A549 (cell line): ENCODE measurements at regions not wholly inside any gene's neighbourhood (a gene's known extent, or its start where the extent isn't known, plus 50 kb on each side); places are given as distances from the start of the nearest gene placed in this dataset.
"Not testable (repeated sequence)": the region's sequence is repeated elsewhere in the genome, so short reads cannot be mapped to it uniquely, and the experiment has no call there.

Experiments used
- ATAC-seq, 2 experiments: fragments of 200-7000 bp in 1 of 2; fragments of >200 bp in 1 of 2; cut with Nextera tagmentation in 1 of 2; cut with Tn5 transposase in 1 of 2; 3 replicates each; pipeline versions ENCODE4 v1.8.0 to v1.9.1; 2018 to 2020; ENCODE audit warnings: mild to moderate bottlenecking in 1 of 2, moderate library complexity in 1 of 2
- CTCF ChIA-PET: fragments of 300-600 bp; sonication (Branson Sonifier 250); formaldehyde crosslinking; extraction: SDS; loops from one replicate; lab custom pipeline; 2021; ENCODE audit warnings: antibody characterized with exemption, inconsistent platforms; lab: Yijun Ruan, JAX
- POLR2A ChIA-PET: fragments of 350-600 bp; formaldehyde crosslinking; extraction: SDS; loops from one replicate; lab custom pipeline; 2021; ENCODE audit warnings: antibody characterized with exemption, inconsistent platforms; lab: Yijun Ruan, JAX
- DNase-seq, 2 experiments: peaks; one replicate each; pipeline versions ENCODE4 v3.0.0 to v3.0.0-alpha.2; 2011 to 2016; ENCODE audit warnings: low read depth in 1 of 2, low spot score in 1 of 2
- FAIRE-seq: peaks from 2 replicates; lab custom pipeline; 2011; peaks lifted over from hg19 to GRCh38; lab: Jason Lieb, UNC
- H3K27ac ChIP-seq, 2 experiments: fragments of >200 bp; sonication (Bioruptor Twin); formaldehyde crosslinking; 3 replicates each; pipeline ENCODE4 v1.5.1; 2016 to 2017
- H3K4me1 ChIP-seq: fragments of >200 bp; sonication (Bioruptor Twin); formaldehyde crosslinking; 3 replicates; pipeline ENCODE4 v1.6.1; 2016
- H3K4me2 ChIP-seq: fragments of >200 bp; sonication (Bioruptor Twin); formaldehyde crosslinking; 3 replicates; pipeline ENCODE4 v1.6.1; 2016
- H3K4me3 ChIP-seq: fragments of >200 bp; sonication (Bioruptor Twin); formaldehyde crosslinking; 3 replicates; pipeline ENCODE4 v1.5.1; 2016
- H3K9me3 ChIP-seq: fragments of >200 bp; sonication (Bioruptor Twin); formaldehyde crosslinking; 3 replicates; pipeline ENCODE4 v1.6.1; 2016
- CEBPB ChIP-seq, 2 experiments: fragments of >200 bp in 1 of 2; sonication (Bioruptor Twin) in 1 of 2; formaldehyde crosslinking in 1 of 2; IDR thresholded peaks; 2 replicates each; pipeline ENCODE4 v1.6.1; 2012 to 2016
- CHD4 ChIP-seq: fragments of 200-600 bp; sonication (generic); IDR thresholded peaks from 2 replicates; pipeline ENCODE4 v1.6.1; 2016; ENCODE audit warnings: antibody characterized with exemption, mild to moderate bottlenecking, borderline replicate concordance
- ESRRA ChIP-seq: fragments of 150-350 bp; IDR thresholded peaks from 2 replicates; pipeline ENCODE4 v1.6.1; 2014; ENCODE audit warnings: mild to moderate bottlenecking, low read length, borderline replicate concordance
- FOSL2 ChIP-seq, 2 experiments: fragments of 450-650 bp in 1 of 2; fragments of >200 bp in 1 of 2; sonication (Bioruptor Twin) in 1 of 2; formaldehyde crosslinking; IDR thresholded peaks; 2 replicates each; pipeline versions ENCODE4 v1.5.0 to v1.6.1; 2016 to 2020; ENCODE audit warnings: mild to moderate bottlenecking in 1 of 2, moderate library complexity in 1 of 2
- FOXS1 ChIP-seq: fragments of 250-450 bp; sonication (Bioruptor Pico); IDR thresholded peaks from 2 replicates; pipeline ENCODE4 v1.5.0; 2020; ENCODE audit warnings: mild to moderate bottlenecking, moderate library complexity
- GATA3 ChIP-seq: IDR thresholded peaks from 2 replicates; pipeline ENCODE4 v1.6.1; 2012; ENCODE audit warnings: borderline replicate concordance
- HDAC2 ChIP-seq: fragments of 200-600 bp; sonication (generic); IDR thresholded peaks from 2 replicates; pipeline ENCODE4 v1.6.1; 2016
- NFE2L2 ChIP-seq: fragments of 150-350 bp; conservative IDR thresholded peaks from 2 replicates; pipeline ENCODE4 v1.6.1; 2014; ENCODE audit warnings: low read length
- NPAS2 ChIP-seq: fragments of 250-450 bp; sonication (Bioruptor Pico); IDR thresholded peaks from 2 replicates; pipeline ENCODE4 v1.8.0; 2022; ENCODE audit warnings: mild to moderate bottlenecking, moderate library complexity, borderline replicate concordance
- POLR2A ChIP-seq: IDR thresholded peaks from 2 replicates; pipeline ENCODE4 v1.6.1; 2012; ENCODE audit warnings: mild to moderate bottlenecking, low read length
- RCOR1 ChIP-seq: fragments of 150-350 bp; IDR thresholded peaks from 2 replicates; pipeline ENCODE4 v1.6.1; 2014; ENCODE audit warnings: antibody characterized with exemption, low read length, low read depth
- RNF2 ChIP-seq: fragments of 200-600 bp; sonication (generic); IDR thresholded peaks from 2 replicates; pipeline ENCODE4 v1.6.1; 2016; ENCODE audit warnings: low read depth, mild to moderate bottlenecking, antibody characterized with exemption, moderate library complexity, borderline replicate concordance
- SMC3 ChIP-seq: fragments of >200 bp; sonication (Bioruptor Twin); formaldehyde crosslinking; IDR thresholded peaks from 3 replicates; pipeline ENCODE4 v1.6.1; 2018; ENCODE audit warnings: inconsistent platforms
- TP53 ChIP-seq: fragments of 250-450 bp; sonication (Bioruptor Pico); IDR thresholded peaks from 2 replicates; pipeline ENCODE4 v1.5.0; 2021; ENCODE audit warnings: mild to moderate bottlenecking, moderate library complexity
- ZC3H11A ChIP-seq: fragments of 450-650 bp; IDR thresholded peaks from 2 replicates; pipeline ENCODE4 v1.6.1; 2014; ENCODE audit warnings: antibody characterized with exemption, mild to moderate bottlenecking
- ZFP36 ChIP-seq: fragments of 450-650 bp; IDR thresholded peaks from 2 replicates; pipeline ENCODE4 v1.6.1; 2014; ENCODE audit warnings: borderline replicate concordance; ENCODE audit not compliant: partially characterized antibody
- WGBS: methylation state at CpG from one replicate; pipeline ENCODE4 v1.1.6; 2017; ENCODE audit errors: missing lambda C conversion rate; 5-methylcytosine and 5-hydroxymethylcytosine counted together
- TF ChIP-seq, protein P1 (sequence below): IDR thresholded peaks from 2 replicates; pipeline ENCODE4 v1.6.1; 2012
- TF ChIP-seq, protein P2 (sequence below): fragments of 250-450 bp; sonication (Bioruptor Pico); IDR thresholded peaks from 2 replicates; pipeline ENCODE4 v1.5.0; 2021; ENCODE audit warnings: mild to moderate bottlenecking, moderate library complexity, borderline replicate concordance
- TF ChIP-seq, protein P3 (sequence below): fragments of >200 bp; sonication (Bioruptor Twin); formaldehyde crosslinking; IDR thresholded peaks from 3 replicates; pipeline ENCODE4 v1.5.1; 2016
- TF ChIP-seq, protein P4 (sequence below): fragments of 450-650 bp; IDR thresholded peaks from 2 replicates; pipeline ENCODE4 v1.6.1; 2014; ENCODE audit warnings: antibody characterized with exemption

DNA sequence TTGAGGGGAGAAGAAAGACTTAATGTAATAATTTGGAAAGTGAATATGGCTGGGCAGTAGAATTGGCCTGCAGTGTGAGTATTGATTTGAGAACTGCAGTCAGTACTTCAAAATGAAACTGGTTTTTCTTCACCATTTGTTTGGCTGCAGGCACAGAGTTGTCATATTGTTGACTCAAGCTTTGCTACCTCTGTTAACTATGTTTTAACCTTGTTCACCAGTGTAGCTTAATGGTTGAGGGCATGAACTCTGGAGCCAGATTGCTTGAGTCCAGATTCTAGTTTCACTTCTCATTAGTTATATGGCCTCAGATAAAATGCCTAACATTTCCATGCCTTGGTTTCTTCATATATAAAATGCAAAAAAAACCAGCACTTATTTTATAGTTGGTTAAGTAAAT is 64.1 kb downstream of the CFAP44 start:
- H3K4me1 ChIP-seq: no peaks in the 10 kb centered on the region
- DNase-seq: no peak
- H3K4me2 ChIP-seq: no peak overlapping the region
- ChIA-PET CTCF (no interaction called here), POLR2A (no interaction called here)
- H3K9me3 ChIP-seq: no peaks in the 10 kb centered on the region
- H3K4me3 ChIP-seq: no peak overlapping the region
- FAIRE-seq: no peak
- H3K27ac ChIP-seq: no peak overlapping the region
- no peak for ATAC-seq
- TF ChIP-seq, protein P1, sequence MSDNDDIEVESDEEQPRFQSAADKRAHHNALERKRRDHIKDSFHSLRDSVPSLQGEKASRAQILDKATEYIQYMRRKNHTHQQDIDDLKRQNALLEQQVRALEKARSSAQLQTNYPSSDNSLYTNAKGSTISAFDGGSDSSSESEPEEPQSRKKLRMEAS: no peak

DNA sequence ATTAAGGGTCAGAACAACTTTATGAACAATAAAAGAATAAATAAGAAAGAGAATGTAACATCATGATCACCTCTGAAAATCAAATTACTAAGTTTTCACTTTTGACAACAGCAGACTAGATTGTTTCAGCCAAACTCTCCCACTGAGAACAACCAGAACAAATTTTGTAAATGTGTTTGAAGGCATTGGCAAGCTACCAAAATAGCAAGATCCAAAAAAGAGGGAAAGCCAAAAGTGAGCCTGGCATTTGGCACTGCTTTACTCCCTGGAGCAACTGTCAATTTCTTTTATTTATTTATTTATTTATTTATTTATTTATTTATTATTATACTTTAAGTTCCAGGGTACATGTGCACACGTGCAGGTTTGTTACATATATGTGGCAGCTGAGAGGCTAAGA is 67.2 kb downstream of the CFAP44 start:
- H3K9me3 ChIP-seq: no peaks in the 10 kb centered on the region
- no peak overlapping the region for H3K4me3 ChIP-seq
- 79% methylated on average over 1 of the region's 1 CpG for WGBS
- no peak overlapping the region for H3K4me2 ChIP-seq
- POLR2A ChIA-PET: no interaction called here
- H3K27ac ChIP-seq: no peak overlapping the region
- H3K4me1 ChIP-seq: no peaks in the 10 kb centered on the region
- ATAC-seq: no peak
- CTCF ChIA-PET: no interaction called here
- TF ChIP-seq ZC3H11A (peak; percentile 76), NPAS2 (no peak)
- no peak for FAIRE-seq
- DNase-seq: no peak

DNA sequence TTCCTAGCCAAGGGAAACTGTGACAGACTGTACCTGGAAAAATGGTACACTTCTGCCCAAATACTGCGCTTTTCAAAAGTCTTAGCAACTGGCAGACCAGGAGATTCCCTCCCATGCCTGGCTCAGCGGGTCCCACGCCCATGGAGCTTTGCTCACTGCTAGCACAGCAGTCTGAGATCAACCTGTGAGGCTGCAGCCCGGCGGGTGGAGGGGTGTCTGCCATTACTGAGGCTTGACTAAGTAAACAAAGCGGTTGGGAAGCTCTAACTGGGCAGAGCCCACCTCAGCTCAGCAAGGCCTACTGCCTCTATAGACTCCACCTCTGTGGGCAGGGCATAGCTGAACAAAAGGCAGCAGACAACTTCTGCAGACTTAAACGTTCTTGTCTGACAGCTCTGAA is 74.5 kb downstream of the CFAP44 start:
- FAIRE-seq, POLR2A ChIA-PET, H3K27ac ChIP-seq, H3K9me3 ChIP-seq, H3K4me2 ChIP-seq, H3K4me1 ChIP-seq, ATAC-seq, DNase-seq, H3K4me3 ChIP-seq: not testable (repeated sequence)
- 85% methylated on average over 7 of the region's 7 CpGs for WGBS
- CTCF ChIA-PET: interaction anchor here (1.4 kb wide), 1 partner anchor 38 kb away, joined by 3 read pairs; no protein-coding TSS in a partner anchor

DNA sequence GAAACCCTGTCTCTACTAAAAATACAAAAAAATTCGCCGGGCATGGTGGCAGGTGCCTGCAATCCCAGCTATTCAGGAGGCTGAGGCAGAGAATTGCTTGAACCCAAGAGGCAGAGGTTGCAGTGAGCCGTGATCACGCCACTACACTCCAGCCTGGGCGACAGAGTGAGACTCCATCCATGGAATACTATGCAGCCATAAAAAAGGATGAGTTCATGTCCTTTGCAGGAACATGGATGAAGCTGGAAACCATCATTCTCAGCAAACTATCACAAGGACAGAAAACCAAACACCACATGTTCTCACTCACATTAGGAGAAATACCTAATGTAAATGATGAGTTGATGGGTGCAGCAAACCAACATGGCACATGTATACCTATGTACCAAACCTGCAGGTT is 86.0 kb downstream of the CFAP44 start:
- CTCF ChIA-PET, POLR2A ChIA-PET, H3K4me3 ChIP-seq, H3K9me3 ChIP-seq, DNase-seq, FAIRE-seq, H3K4me1 ChIP-seq, H3K4me2 ChIP-seq, H3K27ac ChIP-seq, ATAC-seq: not testable (repeated sequence)
- 85% methylated on average over 5 of the region's 5 CpGs for WGBS

DNA sequence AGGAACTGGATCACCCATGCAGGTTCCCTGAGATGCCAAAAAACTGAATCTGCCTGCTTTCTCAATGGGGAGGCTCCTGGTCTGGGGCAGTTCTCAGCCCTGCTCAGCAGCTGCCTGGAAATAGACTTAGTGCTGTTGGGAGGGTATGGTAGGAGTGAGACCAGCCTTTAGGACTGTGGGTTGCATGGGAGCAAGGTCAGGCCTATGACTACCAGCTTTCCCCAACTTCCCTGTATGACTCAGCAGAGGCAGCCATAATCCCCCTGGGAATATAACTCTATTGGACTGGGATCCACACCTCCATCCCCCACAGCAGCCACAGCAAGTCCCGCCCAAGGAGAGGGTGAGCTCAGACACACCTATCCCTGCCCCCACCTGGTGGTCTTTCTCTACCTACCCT is 87.0 kb downstream of the CFAP44 start:
- FAIRE-seq (no peak), DNase-seq (peak in 1 of 2 experiments; percentile 58), ATAC-seq (peak; percentile 62 to 72; a peak in 4 of 6 replicates)
- ChIA-PET POLR2A (no interaction called here), CTCF (interaction anchor here (0.8 to 1.4 kb wide), 4 partner anchors 9 to 319 kb away, joined by 3 read pairs; no protein-coding TSS in a partner anchor)
- Histone ChIP-seq H3K4me2 (no peak overlapping the region), H3K9me3 (no peaks in the 10 kb centered on the region), H3K4me1 (peaks cover 7% of the 10 kb centered on the region), H3K4me3 (no peak overlapping the region), H3K27ac (peak overlapping the region; percentile 16 to 64; a peak in 2 of 6 replicates)
- WGBS: 100% methylated on average over 1 of the region's 1 CpG
- no peak for TF ChIP-seq FOSL2 (IDR thresholded peaks at IDR 0.05)
- peak; percentile 19; the same call in 1 of the 2 replicates for TF ChIP-seq FOSL2 (CRISPR knock-in tag; IDR thresholded peaks at IDR 0.05)
- TF ChIP-seq RCOR1: no peak

DNA sequence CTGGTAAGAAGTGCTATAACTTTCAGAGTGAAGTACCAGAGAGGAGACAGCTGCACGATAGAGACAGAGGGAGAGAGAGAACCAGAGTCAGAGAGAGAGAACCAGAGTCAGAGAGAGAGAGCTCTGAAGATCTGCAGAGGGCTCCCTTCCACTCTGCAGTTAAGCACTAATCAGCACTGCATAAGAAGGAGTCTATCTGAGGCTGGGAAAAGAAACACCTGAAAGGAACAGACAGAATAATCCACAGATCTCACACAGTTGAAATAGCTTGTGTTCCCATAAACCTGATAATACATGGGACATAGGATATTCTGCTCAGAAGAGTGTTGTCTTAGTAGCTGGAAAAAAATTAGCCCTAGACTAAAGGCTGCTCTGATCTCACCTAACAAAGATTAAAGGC is 87.6 kb downstream of the CFAP44 start:
- TF ChIP-seq SMC3 (no peak), ZFP36 (no peak), GATA3 (no peak), TP53 (CRISPR knock-in tag) (no peak), CEBPB (IDR thresholded peaks at IDR 0.05) (no peak), POLR2A (no peak), FOXS1 (CRISPR knock-in tag) (no peak), RNF2 (no peak), ESRRA (no peak), HDAC2 (no peak), NFE2L2 (no peak), CHD4 (no peak), RCOR1 (no peak)
- TF ChIP-seq, protein P2, sequence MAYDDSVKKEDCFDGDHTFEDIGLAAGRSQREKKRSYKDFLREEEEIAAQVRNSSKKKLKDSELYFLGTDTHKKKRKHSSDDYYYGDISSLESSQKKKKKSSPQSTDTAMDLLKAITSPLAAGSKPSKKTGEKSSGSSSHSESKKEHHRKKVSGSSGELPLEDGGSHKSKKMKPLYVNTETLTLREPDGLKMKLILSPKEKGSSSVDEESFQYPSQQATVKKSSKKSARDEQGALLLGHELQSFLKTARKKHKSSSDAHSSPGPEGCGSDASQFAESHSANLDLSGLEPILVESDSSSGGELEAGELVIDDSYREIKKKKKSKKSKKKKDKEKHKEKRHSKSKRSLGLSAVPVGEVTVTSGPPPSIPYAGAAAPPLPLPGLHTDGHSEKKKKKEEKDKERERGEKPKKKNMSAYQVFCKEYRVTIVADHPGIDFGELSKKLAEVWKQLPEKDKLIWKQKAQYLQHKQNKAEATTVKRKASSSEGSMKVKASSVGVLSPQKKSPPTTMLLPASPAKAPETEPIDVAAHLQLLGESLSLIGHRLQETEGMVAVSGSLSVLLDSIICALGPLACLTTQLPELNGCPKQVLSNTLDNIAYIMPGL (CRISPR knock-in tag): no peak
- TF ChIP-seq, protein P3, sequence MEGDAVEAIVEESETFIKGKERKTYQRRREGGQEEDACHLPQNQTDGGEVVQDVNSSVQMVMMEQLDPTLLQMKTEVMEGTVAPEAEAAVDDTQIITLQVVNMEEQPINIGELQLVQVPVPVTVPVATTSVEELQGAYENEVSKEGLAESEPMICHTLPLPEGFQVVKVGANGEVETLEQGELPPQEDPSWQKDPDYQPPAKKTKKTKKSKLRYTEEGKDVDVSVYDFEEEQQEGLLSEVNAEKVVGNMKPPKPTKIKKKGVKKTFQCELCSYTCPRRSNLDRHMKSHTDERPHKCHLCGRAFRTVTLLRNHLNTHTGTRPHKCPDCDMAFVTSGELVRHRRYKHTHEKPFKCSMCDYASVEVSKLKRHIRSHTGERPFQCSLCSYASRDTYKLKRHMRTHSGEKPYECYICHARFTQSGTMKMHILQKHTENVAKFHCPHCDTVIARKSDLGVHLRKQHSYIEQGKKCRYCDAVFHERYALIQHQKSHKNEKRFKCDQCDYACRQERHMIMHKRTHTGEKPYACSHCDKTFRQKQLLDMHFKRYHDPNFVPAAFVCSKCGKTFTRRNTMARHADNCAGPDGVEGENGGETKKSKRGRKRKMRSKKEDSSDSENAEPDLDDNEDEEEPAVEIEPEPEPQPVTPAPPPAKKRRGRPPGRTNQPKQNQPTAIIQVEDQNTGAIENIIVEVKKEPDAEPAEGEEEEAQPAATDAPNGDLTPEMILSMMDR: no peak
- TF ChIP-seq, protein P4, sequence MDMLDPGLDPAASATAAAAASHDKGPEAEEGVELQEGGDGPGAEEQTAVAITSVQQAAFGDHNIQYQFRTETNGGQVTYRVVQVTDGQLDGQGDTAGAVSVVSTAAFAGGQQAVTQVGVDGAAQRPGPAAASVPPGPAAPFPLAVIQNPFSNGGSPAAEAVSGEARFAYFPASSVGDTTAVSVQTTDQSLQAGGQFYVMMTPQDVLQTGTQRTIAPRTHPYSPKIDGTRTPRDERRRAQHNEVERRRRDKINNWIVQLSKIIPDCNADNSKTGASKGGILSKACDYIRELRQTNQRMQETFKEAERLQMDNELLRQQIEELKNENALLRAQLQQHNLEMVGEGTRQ: no peak
- ATAC-seq: no peak
- DNase-seq: no peak
- no peak overlapping the region for H3K4me3 ChIP-seq
- H3K4me2 ChIP-seq: no peak overlapping the region
- ChIA-PET CTCF (interaction anchor here (0.6 to 1.4 kb wide), 5 partner anchors 9 to 319 kb away, joined by 3 read pairs; no protein-coding TSS in a partner anchor), POLR2A (no interaction called here)
- H3K4me1 ChIP-seq: peaks cover 7% of the 10 kb centered on the region
- no peak for FAIRE-seq
- H3K27ac ChIP-seq: no peak overlapping the region
- 87% methylated on average over 1 of the region's 1 CpG for WGBS
- H3K9me3 ChIP-seq: no peaks in the 10 kb centered on the region
